Tibial artery (tissue), 4 donors: ENCODE measurements at regions not wholly inside any gene's neighbourhood (a gene's known extent, or its start where the extent isn't known, plus 50 kb on each side); places are given as distances from the start of the nearest gene placed in this dataset.

Source experiments
- DNase-seq, 2 donors: peaks; one replicate each; pipeline ENCODE4 v3.0.0-alpha.2; 2019
- H3K27ac ChIP-seq, 2 donors: fragments of 200-600 bp; sonication (generic) in 1 of 2; 1 replicate in 1 of 2; 2 replicates in 1 of 2; pipeline ENCODE4 v1.5.1; 2018 to 2019; ENCODE audit warnings: mild to moderate bottlenecking in 1 of 2
- H3K27me3 ChIP-seq, 2 donors: fragments of 200-600 bp; sonication (generic) in 1 of 2; one replicate each; pipeline versions ENCODE4 v1.5.1 to v1.6.0; 2016 to 2019
- H3K36me3 ChIP-seq, 3 donors: fragments of 200-600 bp; sonication (generic) in 2 of 3; one replicate each; pipeline ENCODE4 v1.5.1; 2016 to 2019; ENCODE audit warnings: mild to moderate bottlenecking in 2 of 3
- H3K4me1 ChIP-seq, 4 donors: fragments of 200-600 bp; sonication (generic) in 2 of 4; 1 replicate in 3 of 4; 2 replicates in 1 of 4; pipeline ENCODE4 v1.5.1; 2016 to 2019
- H3K4me3 ChIP-seq, 2 donors: fragments of 200-600 bp; sonication (generic) in 1 of 2; 1 replicate in 1 of 2; 2 replicates in 1 of 2; pipeline ENCODE4 v1.5.1; 2018 to 2019; ENCODE audit warnings: mild to moderate bottlenecking in 2 of 2
- H3K9me3 ChIP-seq, 3 donors: fragments of 200-600 bp; sonication (generic) in 1 of 3; one replicate each; pipeline ENCODE4 v1.5.1; 2016 to 2019
- intact Hi-C: fragments of 100-400 bp; cut with DNase I; formaldehyde crosslinking; loops from one replicate; pipeline ENCODE4 v1.15.0; 2023; ENCODE audit warnings: low total_unique reads
- TF ChIP-seq, protein P1 (sequence below), 2 experiments: fragments of 200-600 bp in 1 of 2; fragments of 450-650 bp in 1 of 2; IDR thresholded peaks; one replicate each; pipeline ENCODE4 v1.5.1; 2017 to 2019; ENCODE audit warnings: antibody characterized with exemption in 2 of 2, mild to moderate bottlenecking in 1 of 2, moderate library complexity in 1 of 2

GRCh38 chr13:19069684-19070397 is 111.8 kb downstream of the TUBA3C start:
- intact Hi-C loops: no loop called here
- DNase-seq: no peak
- no peaks in the 10 kb centered on the region for H3K27me3 ChIP-seq
- no peak overlapping the region for H3K27ac ChIP-seq
- no peak overlapping the region for H3K4me3 ChIP-seq
- no peaks in the 10 kb centered on the region for H3K36me3 ChIP-seq
- no peaks in the 10 kb centered on the region for H3K9me3 ChIP-seq
- TF ChIP-seq, protein P1, sequence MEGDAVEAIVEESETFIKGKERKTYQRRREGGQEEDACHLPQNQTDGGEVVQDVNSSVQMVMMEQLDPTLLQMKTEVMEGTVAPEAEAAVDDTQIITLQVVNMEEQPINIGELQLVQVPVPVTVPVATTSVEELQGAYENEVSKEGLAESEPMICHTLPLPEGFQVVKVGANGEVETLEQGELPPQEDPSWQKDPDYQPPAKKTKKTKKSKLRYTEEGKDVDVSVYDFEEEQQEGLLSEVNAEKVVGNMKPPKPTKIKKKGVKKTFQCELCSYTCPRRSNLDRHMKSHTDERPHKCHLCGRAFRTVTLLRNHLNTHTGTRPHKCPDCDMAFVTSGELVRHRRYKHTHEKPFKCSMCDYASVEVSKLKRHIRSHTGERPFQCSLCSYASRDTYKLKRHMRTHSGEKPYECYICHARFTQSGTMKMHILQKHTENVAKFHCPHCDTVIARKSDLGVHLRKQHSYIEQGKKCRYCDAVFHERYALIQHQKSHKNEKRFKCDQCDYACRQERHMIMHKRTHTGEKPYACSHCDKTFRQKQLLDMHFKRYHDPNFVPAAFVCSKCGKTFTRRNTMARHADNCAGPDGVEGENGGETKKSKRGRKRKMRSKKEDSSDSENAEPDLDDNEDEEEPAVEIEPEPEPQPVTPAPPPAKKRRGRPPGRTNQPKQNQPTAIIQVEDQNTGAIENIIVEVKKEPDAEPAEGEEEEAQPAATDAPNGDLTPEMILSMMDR (IDR thresholded peaks at IDR 0.05): no peak
- no peaks in the 10 kb centered on the region for H3K4me1 ChIP-seq

DNA sequence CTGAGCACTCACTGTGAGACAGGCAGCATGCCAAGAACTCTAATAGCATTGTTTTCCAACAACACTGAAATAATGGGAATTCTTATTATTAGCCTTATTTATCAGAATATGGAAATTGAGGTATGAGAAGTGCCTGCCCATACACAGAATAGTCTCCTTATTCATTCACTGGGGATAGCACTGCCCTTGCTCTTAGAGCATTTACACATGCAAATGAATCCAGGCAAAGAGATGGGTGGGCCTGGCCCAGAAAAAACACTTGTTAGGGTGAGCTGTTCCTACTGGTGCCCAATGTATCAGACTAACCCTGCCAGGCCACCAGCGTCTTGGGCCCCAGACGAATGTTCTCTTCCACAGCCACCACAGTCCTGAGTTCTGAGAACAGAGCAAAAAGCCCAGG is 112.9 kb downstream of the TUBA3C start:
- TF ChIP-seq, protein P1 (IDR thresholded peaks at IDR 0.05): no peak
- no peaks in the 10 kb centered on the region for H3K27me3 ChIP-seq
- intact Hi-C loops: no loop called here
- H3K4me1 ChIP-seq: no peaks in the 10 kb centered on the region
- H3K27ac ChIP-seq: no peak overlapping the region
- H3K4me3 ChIP-seq: no peak overlapping the region
- H3K36me3 ChIP-seq: no peaks in the 10 kb centered on the region
- no peak for DNase-seq
- H3K9me3 ChIP-seq: no peaks in the 10 kb centered on the region

- Histone ChIP-seq H3K36me3 (no peaks in the 10 kb centered on the region), H3K27ac (no peak overlapping the region), H3K4me1 (no peaks in the 10 kb centered on the region), H3K4me3 (no peak overlapping the region), H3K27me3 (no peaks in the 10 kb centered on the region), H3K9me3 (no peaks in the 10 kb centered on the region)
- DNase-seq: no peak
- intact Hi-C loops: no loop called here
- TF ChIP-seq, protein P1 (IDR thresholded peaks at IDR 0.05): no peak
Observed at GRCh38 chr13:19067767-19068166, 113.9 kb downstream of the TUBA3C start.

GRCh38 chr13:19062801-19063200 is 118.8 kb downstream of the TUBA3C start:
- TF ChIP-seq, protein P1 (IDR thresholded peaks at IDR 0.05): no peak

GRCh38 chr13:19062019-19062646 is 119.5 kb downstream of the TUBA3C start:
- Histone ChIP-seq H3K36me3 (no peaks in the 10 kb centered on the region), H3K9me3 (peaks cover 0 to 3% (median 0%) of the 10 kb centered on the region in 3 donors), H3K27me3 (no peaks in the 10 kb centered on the region), H3K4me1 (no peaks in the 10 kb centered on the region), H3K4me3 (no peak overlapping the region), H3K27ac (no peak overlapping the region)
- DNase-seq: no peak
- intact Hi-C loops: no loop called here
- TF ChIP-seq, protein P1 (IDR thresholded peaks at IDR 0.05): no peak

More at GRCh38 chr13:19062801-19063200, 118.8 kb downstream of the TUBA3C start:
- intact Hi-C loops: no loop called here
- H3K9me3 ChIP-seq: peaks cover 0 to 3% (median 0%) of the 10 kb centered on the region in 3 donors
- no peak for DNase-seq
- no peak overlapping the region for H3K4me3 ChIP-seq
- H3K27me3 ChIP-seq: no peaks in the 10 kb centered on the region
- no peak overlapping the region for H3K27ac ChIP-seq
- no peaks in the 10 kb centered on the region for H3K4me1 ChIP-seq
- H3K36me3 ChIP-seq: no peaks in the 10 kb centered on the region
